HG03066 (cell line): ENCODE measurements at regions not wholly inside any gene's neighbourhood (a gene's known extent, or its start where the extent isn't known, plus 50 kb on each side); places are given as distances from the start of the nearest gene placed in this dataset.
"Not testable (repeated sequence)": the region's sequence is repeated elsewhere in the genome, so short reads cannot be mapped to it uniquely, and the experiment has no call there.

Experiments
- ATAC-seq: cut with Tn5 transposase; IDR thresholded peaks from one replicate; pipeline ENCODE4 v1.9.1; 2021; ENCODE audit warnings: low read depth; ENCODE audit not compliant: unreplicated experiment

- ATAC-seq = no peak
Observed at GRCh38 chr3:10725846-10726245, 90.2 kb upstream of the SLC6A11 start.

DNA sequence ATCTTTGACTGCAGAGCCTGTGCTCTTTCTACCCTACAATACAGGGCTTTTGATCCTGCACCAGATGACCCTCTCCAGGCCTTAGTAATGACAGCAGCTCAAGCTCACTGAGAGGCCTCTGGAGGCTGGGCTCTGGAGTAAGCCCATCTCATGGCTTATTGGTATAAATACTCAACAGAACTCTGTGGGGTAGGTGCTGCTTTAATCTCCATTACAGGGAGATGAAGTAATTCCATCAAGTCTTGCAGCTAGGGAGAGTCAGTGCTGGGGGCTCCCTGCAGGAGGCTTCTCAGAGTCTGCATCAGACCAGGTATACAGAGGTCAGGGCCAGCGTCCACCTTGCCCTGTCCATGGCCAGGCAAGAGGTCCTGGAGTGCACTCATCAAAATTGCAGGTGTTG, 89.2 kb upstream of the SLC6A11 start:
- no peak for ATAC-seq

DNA sequence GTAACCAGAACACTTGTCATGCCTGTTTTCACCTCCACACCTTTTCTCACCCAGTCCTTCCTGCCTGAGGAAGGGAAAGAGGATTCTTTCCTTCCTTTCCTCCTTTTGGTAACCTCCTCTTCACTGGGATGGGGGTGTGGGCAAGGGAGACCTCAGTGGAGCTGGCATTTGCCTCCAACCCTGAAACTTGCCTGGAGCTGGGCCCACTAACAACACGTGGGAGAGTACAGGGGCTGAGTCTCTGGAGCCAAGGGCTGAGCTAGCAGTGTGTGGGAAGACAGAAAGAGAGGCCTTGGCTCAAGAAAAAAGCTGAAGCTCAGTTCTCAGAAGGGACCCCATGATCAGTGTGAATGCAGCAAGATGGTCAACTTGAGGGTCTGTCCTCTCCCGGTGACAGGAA, 86.6 kb upstream of the SLC6A11 start:
- no peak for ATAC-seq

GRCh38 chr3:10732292-10732691, 83.7 kb upstream of the SLC6A11 start:
- ATAC-seq = no peak

DNA sequence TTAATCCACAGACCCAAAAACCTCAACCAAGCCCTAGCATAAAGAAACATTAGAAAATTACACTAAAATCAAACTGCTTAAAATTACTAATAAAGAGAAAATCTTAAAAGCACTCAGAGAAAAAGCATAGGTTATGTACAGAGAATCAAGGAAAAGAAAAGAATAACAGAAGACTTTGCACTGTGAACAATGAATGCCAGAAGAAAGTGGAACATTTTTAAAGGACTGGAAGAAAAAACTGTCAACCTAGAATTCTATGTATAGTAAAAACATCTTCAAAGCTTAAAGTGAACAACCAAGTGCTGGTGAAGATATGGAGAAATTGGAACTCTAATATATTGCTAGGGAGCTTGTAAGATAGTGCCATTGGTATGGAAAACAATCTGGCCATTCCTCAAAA, 82.7 kb upstream of the SLC6A11 start:
- no peak for ATAC-seq

DNA sequence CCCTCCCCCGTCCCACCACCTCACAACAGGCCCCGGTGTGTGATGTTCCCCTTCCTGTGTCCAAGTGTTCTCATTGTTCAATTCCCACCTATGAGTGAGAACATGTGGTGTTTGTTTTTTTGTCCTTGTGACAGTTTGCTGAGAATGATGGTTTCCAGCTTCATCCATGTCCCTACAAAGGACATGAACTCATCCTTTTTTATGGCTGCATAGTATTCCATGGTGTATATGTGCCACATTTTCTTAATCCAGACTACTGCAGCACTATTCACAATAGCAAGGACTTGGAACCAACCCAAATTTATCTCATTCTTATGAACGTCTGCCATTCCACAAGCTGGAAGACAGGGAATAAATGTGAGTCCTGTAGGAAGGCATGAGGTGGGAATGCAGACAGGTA, 79.6 kb upstream of the SLC6A11 start:
- ATAC-seq = not testable (repeated sequence)

DNA sequence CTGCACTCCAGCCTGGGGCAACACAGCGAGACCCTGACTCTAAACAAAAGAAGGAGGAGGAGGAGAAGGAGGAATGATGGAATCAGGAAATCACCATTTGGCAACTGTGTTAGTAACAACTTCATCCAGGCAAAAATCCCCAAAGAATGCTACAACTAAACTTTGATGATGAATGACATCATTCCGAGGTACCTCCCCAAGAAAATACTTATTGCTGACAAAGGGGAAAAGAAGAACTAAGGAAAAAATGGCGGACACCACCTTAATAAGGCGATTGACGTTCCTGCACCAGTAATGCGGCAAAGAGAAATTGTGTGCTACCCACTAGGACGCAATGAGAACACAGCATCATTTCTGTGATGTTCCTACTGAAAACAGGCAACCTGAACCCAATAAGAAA, 78.2 kb upstream of the SLC6A11 start:
- no peak for ATAC-seq

DNA sequence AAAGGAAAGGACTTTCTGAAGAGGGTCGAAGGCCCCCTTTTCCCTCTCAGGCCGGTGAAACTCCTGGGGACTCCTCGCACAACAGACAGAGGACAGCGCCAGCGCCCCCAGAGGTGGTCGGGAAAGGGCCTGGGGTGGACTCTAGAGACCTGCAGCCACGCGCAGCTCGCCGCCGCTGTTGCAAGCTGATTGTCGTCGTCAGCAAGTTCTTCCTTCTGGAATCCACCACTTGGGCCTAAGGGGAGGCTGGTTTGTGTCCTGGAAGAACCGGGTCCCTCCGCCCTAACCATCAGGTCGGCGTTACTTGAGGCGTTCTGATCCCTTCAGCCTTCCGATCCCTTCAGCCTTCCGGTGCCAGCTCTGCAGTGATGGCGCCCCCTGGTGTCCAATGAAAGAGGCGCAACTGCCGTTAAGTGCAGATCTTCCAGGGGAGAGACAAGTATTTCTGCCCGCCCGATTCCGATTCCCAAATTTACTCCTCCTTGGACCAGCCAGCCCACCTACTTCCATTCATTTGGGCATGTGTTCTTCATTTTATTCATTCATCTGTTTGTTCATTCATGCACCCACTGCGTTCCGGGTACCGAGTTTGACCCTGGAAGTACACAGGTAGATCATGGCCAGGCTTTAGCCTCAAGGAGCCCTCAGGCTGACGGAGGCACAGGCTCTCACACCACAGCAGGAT, 77.2 kb upstream of the SLC6A11 start:
- ATAC-seq = peak; percentile 73

DNA sequence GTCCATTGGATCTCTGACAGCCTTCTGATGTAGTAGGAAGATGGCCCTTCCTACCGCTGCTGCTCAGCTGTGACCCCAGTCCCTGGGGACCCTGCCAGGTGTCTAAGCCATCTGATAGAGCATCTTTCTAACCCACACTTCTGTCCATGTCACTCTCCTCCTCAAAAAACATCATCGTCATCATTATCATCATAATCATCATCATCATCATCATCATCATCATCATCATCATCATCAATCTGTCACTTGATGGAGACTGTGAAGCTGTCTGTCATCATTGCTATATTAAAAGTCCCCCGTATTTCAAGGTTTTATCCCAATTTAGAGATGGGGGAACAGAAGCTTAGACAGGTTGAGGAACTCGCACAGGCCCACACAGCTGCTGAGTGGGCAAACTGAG, 75.1 kb upstream of the SLC6A11 start:
- ATAC-seq = no peak

GRCh38 chr3:10741891-10742671, 73.9 kb upstream of the SLC6A11 start:
- no peak for ATAC-seq

- ATAC-seq = no peak
Observed at GRCh38 chr3:10743366-10744097, 72.5 kb upstream of the SLC6A11 start.

DNA sequence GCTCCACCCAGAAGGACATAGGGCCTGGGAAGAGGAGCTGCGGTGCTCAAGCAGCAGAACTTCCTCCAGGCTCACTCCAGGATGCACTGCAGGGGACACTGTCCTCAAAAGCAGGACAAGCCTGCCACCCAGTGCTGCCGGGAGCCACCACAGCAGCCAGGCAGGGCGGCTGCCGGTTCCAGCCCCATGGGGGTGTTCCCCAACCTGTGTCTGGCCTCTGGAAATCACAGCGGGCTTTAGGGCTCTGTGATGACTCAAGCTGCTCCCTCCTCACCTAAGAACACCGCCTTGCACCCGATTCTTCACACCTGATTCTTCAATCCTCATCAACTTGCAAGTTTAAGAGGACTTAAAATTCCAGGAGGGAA, 71.9 kb upstream of the SLC6A11 start:
- ATAC-seq = no peak

DNA sequence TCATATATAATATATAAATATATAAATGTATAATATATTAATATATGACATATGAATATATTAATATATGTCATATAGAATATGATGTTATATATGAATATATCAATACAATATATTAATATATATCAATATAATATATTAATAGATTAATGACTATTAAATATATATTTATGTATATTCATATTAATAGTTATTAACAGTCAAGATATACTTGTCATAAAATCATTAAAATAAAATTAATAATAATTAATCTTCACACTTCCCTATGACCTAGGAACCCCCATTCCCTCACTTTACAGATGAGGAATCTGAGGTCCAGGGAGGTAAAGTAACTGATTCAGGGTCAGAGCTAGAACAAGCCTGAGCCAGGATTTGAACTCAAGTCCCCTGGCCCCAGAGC, 70.6 kb upstream of the SLC6A11 start:
- no peak for ATAC-seq

DNA sequence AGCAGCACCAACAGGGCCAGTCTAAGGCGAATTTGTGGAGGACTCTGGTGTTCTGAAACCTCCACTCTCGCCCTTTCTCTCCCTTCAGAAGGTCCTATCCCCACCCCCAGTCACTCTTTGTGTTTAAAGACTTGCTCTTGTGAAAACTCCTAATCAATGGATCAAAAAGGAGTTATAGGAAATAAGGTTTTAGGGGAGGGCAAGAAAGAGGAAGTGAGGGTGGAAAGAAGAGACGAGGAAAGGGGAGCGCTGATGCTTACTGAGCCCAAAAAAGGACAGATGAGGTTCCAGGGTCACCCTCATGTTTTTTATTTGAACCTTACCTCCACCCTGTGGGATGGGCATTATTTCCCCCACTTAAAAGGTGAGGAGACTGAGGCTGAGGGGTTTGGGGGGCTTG, 70.0 kb upstream of the SLC6A11 start:
- ATAC-seq = no peak

DNA sequence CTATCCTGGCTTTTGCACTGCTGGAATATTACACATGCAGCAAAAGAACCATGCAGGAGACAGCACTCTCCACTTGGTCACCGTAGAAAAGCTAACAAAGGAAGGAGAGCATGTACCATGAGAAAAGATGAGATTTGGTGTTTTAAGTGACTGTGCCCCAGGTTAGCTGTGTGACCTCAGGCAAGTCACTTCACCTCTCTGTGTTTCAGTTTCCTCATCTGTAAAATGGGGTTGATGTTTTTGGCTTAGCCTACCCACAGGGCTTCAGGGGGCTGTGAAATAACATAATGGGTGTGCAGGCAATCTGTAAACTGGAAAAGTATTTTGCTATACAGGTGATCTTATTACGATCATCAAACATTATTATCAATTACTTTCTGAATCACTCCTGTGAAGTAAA, 69.3 kb upstream of the SLC6A11 start:
- no peak for ATAC-seq

DNA sequence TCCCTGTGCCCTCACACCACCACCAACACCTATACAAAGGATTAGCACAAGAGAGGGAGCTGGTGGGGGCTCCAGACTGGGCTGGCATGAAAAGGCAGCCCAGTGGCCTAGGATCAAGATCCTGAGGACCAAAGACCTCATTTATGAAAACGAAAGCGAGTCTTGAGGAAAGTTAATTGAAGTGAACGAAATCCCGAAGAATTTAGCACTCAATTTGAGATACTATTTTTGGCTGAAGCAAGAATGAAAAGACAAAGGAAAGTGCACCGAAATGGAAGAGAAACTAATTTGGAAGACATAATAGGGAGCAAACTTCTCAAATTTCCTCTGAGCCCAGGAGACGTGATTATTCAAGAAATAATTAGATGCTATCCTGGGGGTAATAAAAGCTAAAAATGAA, 68.7 kb upstream of the SLC6A11 start:
- no peak for ATAC-seq

DNA sequence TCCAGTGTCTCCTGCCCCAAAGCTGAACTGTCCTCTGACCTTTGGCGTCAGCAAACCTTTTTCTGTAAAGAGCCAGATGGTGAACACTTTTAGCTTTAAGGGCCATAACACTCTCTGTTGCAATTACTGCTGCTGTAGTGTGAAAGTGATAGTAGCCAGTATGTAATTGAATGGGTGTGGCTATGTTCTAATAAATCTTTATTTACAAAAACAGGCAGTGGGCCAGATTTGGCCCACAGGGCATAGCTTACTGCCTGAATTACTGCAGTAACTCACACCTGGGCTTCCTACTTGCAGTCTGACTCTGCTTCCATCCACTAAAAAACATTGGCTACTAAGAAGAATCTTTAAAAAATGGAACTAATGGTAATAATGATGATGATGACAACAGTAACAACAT, 68.0 kb upstream of the SLC6A11 start:
- no peak for ATAC-seq

DNA sequence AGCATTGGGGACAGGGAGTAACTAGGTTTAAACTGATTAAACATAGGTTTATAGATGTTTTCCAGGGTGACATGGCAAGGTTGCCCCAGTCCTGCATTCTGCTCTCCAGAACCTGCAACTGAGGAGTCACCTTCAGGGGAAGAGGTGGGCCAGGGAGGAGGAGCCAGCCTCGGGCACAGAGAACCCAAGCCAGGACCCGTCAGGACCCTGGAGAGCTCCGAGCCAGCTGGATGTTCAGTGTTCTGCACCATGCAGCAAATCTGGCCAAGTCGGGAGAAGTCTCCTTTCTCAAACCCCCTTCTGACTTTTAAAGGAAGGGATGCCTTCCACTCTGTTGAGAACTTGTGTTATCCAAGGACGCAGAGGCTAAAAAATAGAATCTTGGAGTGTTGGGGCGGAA, 62.1 kb upstream of the SLC6A11 start:
- ATAC-seq = no peak

GRCh38 chr3:10756546-10756945, 59.5 kb upstream of the SLC6A11 start:
- ATAC-seq = no peak

DNA sequence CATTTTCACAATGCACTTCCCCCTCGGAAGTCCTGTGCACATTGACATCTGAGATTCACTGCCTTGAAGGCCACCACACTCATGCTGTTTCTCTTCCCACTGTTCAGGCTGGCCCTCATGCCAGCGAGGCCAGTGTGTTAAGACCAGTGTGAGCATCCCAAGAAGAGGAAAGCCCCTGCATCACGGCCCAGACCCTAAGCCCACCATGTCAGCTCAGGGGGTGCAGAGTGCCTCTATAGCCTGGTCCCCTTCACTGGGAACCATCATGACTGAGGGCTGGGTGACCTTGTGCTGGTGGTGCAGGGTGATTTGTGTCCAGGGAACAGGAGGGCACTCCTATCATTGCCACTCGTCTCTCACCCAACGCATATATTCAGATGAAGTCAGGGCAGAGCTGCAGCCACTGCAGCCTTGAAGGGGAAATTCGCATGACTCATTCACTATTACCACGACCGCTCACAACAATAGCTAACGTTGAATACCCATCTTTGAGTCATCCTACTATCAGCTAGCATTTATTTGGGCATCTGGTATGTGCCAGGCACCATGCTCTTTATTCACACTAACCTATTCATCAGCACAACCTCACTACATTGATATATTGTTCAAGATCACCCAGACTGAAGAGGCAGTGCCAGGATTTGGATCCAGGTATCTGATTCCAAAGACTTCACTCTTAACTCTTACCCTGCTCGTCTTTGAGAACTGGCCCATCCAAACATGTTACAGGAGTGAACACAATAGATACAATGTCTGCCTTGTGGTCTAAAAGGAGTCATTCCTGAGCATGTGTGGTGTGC, 58.8 kb upstream of the SLC6A11 start:
- no peak for ATAC-seq

- ATAC-seq = no peak
Observed at GRCh38 chr3:10757821-10758130, 58.3 kb upstream of the SLC6A11 start.
